GM10266 (cell line): ENCODE measurements at regions not wholly inside any gene's neighbourhood (a gene's known extent, or its start where the extent isn't known, plus 50 kb on each side); places are given as distances from the start of the nearest gene placed in this dataset.

ENCODE experiments used
- DNase-seq: peaks from one replicate; pipeline ENCODE4 v3.0.0; 2012; ENCODE audit errors: extremely low spot score
- CTCF ChIP-seq: IDR thresholded peaks from 2 replicates; pipeline ENCODE4 v1.5.1; 2012; ENCODE audit warnings: mild to moderate bottlenecking, low read depth; ENCODE audit not compliant: control insufficient read depth, insufficient read depth; ENCODE audit errors: missing control alignments

GRCh38 chr2:195428673-195429072 lies 228.4 kb upstream of the SLC39A10 start:
- TF ChIP-seq CTCF = no peak
- no peak for DNase-seq

GRCh38 chr2:195425328-195425727 lies 231.7 kb upstream of the SLC39A10 start:
- TF ChIP-seq CTCF = no peak
- DNase-seq = no peak

DNA sequence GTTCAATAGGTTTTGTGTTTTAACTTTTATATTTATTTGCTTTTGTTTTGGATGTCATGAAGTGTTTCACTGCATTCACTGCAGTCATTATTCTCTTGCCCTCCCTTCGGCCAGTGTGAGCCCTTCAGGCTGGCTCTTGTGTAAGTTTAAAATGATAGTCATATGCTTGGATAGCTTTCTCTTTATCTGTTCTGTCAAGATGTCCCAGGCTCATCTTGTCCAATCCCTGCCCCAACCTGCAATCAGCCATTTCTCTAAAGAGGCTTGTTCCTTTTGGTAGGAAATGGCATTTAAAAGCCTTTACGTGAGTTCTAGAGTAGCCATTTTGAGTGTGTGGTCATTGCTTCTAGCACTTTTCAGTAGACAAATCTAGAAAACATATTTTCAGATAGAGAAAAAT lies 238.0 kb upstream of the SLC39A10 start:
- no peak for DNase-seq
- no peak for TF ChIP-seq CTCF

DNA sequence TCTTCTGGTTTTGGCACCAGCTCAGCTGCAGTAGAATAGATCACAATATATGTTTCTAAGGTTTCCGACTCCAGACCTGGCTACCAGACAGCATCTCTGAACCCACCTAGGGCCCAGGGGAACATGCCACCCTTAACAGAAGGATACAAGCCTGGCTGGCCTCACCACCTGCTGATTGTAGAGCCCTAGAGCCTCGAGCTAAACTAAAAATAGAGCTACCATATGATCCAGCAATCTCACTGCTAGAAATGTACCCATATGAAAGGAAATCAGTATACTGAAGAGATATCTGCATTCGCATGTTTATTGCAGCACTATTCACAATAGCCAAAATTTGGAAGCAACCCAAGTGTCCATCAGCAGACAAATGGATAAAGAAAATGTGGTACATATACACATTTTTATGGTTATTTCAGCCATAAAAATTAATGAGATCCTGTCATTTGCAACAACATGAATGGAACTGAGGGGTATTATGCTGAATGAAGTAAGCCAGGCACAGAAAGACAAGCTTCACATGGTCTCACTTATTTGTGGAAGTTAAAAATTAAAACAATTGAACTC lies 242.4 kb upstream of the SLC39A10 start:
- DNase-seq = no peak
- TF ChIP-seq CTCF = no peak

- no peak for DNase-seq
- TF ChIP-seq CTCF = no peak
These were observed 243.1 kb upstream of the SLC39A10 start for GRCh38 chr2:195413944-195414343.

DNA sequence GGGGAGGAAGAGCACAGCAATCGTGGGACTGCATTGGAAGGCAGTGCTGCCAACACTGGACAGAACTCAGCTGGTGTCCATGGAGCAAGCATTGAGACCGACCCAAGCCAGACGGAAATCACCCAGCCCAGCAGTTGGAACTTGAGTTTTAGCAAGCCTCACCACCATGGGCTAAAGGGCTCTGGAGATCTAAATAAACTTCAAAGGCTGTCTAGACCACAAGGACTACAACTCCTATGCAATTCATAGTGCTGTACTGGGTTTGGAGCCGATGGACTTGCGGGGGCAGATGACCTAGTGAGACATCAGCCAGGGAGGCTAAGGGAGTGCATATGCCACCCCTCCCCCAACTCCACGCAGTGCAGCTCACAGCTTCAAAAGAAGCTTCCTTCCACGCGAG lies 243.6 kb upstream of the SLC39A10 start:
- no peak for TF ChIP-seq CTCF
- no peak for DNase-seq

- DNase-seq = no peak
- TF ChIP-seq CTCF = no peak
These were observed 245.8 kb upstream of the SLC39A10 start for GRCh38 chr2:195411219-195411687.
